Islet of Langerhans (tissue), 1 donor: ENCODE measurements at regions not wholly inside any gene's neighbourhood (a gene's known extent, or its start where the extent isn't known, plus 50 kb on each side); places are given as distances from the start of the nearest gene placed in this dataset.
"Not testable (repeated sequence)": the region's sequence is repeated elsewhere in the genome, so short reads cannot be mapped to it uniquely, and the experiment has no call there.

Source experiments
- FAIRE-seq: peaks from one replicate; lab custom pipeline; 2011; peaks lifted over from hg19 to GRCh38; lab: Jason Lieb, UNC

DNA sequence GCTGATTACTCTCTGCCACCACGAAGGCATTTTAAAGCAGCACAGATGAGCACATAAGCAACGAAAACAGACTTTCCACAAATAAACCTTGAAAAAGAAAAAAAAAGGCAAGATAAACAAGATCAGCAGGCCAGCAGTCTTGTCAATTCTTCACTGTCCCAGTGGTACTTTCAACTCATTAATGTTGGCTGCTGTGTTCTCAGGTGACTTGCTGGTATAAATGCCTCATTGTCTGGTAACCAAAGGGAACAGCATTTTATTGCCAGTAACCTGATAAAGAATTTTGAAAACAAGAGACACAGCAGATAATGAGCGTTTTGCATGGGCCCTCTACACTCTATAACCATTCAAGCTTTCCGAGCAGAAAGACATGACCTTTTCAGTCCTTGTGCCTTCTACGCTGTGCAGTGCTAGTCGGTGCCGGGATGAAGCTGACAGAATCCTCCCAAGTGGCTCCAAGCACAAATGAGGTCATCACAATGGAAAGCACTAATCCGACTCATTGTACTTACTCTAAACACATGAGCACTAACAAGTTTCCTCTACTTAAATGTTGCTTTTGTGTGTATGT, 242.9 kb upstream of the FRG1 start:
- FAIRE-seq, result not testable (repeated sequence)

DNA sequence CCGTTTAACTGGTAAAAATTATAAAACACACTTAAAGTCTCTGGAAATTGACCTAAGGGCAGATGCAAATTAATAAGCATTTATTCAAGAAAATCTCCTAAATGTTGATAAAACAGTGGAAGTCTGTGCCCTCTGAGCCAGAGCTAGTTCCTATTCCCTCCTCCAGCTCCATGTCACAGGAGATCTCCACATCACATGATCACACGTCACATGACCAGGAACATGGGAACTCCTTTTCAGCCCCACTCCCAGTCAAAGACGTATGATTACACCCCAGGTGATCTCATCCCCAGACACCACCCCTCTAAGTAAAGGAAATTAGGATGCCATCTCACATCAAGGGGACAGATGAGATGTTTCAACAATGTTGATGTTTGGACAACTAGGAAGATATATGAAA, 237.7 kb upstream of the FRG1 start:
- not testable (repeated sequence) for FAIRE-seq

- not testable (repeated sequence) for FAIRE-seq
Observed at GRCh38 chr4:189706821-189707220, 233.9 kb upstream of the FRG1 start.

DNA sequence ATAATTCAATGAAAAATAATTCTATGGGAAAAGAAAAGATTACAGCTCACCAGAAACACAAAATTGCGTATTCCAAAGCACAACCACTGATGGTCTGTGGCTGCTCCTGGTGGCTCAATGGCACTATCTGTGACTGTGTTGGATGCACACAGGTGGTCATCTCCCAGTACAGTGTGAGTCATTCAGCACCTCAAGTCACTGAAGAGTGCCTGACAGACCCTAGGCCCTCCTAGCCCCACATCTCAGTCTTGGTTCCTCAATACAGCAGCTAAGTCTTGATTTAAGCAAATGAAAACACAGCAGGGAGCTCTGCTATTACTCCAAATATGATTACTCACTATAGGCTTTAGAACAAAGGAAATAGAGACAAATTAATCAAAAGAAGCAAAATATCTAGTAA, 233.4 kb upstream of the FRG1 start:
- FAIRE-seq, result not testable (repeated sequence)

DNA sequence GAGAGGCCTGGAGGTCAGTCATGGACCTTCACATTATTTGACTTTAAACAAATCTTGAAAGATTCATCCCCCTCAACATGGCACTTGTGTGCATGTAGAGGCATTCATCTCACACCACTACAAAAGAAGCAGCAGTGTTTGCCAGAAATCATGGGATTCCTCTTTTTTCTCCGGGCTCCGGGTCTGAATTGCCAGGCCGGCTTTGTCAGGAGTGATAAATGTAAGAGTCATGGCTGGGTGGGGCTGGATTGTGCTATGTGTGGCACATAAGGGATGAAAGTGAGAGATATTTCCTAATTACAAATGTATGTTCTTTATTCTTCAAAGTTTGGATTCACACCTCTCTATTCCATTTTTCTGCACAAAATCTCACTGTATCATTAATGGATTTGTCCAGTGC, 228.7 kb upstream of the FRG1 start:
- not testable (repeated sequence) for FAIRE-seq

GRCh38 chr4:189721016-189721993, 219.4 kb upstream of the FRG1 start:
- FAIRE-seq, result not testable (repeated sequence)

DNA sequence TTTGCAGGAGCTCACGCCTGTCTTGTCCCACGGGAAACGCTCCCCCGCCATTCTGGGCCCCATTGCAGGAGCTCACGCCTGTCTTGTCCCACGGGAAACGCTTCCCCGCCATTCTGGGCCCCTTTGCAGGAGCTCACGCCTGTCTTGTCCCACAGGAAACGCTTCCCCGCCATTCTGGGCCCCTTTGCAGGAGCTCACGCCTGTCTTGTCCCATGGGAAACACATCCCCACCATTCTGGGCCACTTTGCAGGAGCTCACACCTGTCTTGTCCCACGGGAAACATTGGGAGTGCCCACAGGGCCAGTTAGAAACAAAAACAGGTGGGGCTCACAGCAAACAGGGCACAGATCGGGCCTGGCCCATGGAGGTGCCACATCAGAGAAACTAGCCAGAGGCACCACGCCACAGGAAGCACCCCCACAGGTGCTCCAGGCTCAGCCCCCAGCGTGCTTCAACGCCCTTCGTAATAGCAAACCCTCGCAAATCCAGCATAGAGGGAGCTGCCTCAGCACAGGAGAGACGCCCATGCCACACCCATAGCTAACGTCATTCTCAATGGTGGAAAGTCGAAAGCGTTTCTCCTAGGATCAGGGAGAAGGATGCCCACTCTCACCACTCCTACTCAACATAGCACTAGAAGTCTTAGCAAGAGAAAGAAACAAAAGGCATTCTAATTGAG, 218.2 kb upstream of the FRG1 start:
- not testable (repeated sequence) for FAIRE-seq

DNA sequence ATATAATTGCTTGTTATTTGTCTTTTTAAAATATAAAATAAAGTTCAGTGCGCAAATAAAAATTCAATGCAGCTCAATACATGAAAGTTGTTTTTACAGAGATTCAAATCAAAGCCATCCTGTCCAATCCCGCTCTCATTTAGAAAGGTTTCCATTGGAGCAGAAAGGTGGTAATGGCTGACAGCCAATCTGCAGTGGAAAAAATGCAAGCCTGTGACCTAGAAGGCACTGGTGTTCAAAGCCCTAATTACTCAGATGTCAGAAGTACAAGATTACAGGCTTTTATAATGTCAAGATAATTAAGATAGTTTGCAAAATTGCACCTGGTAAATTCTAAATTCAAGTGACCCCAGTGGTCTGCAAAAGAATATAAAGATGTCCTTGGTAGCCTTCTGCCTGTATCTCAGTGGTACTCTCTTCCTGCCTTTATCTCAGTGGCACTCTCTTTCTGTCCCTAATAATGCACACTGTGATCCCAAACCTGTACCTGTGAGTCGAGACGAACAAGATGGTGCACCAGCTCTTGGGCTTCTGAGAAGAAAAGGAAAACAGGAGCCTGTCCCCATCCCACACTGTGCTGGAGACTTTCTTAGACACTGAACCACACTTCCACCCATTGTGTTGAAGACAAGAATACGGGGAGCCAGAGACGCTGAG, 212.6 kb upstream of the FRG1 start:
- not testable (repeated sequence) for FAIRE-seq

- FAIRE-seq, result not testable (repeated sequence)
Observed at GRCh38 chr4:189731989-189732388, 208.7 kb upstream of the FRG1 start.

- not testable (repeated sequence) for FAIRE-seq
Observed at GRCh38 chr4:189733507-189733906, 207.2 kb upstream of the FRG1 start.

GRCh38 chr4:189734648-189735267, 205.9 kb upstream of the FRG1 start:
- not testable (repeated sequence) for FAIRE-seq

DNA sequence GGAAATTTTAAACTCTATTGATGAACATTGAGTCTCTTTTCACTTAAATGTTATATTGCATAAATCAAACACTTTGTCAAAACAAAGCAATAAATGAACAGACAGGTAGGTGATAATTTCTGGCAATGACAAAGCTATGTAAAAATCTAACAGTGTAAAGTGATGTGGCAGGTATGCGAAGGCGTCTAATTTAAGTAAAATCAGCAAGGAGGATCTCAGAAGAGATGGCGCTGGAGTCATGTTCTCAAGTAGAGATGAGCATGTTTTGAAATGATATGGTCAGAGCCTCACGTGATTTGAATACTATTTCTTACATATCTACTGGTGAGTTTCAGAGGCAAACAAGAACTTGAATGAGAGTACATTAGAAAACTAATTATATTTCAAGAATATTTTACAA, 204.0 kb upstream of the FRG1 start:
- not testable (repeated sequence) for FAIRE-seq

DNA sequence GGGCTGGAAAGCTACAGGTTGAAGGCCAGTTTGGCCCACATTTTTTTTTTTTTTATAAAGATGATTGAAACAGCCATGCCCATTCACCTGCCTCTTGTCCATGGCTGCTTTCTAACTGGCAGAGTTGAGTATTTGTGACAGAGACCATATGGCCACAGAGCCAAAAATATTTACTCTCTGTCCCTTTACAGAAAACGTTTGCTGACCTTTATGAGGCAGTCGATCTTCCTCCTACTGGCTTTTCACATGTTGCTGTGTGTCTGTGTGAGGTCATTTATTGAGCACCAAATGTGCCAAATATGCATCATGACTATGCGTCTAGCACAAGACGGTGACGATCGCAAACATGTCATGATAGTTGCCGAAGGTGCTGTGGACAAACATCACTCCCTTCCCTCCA, 200.6 kb upstream of the FRG1 start:
- FAIRE-seq, result not testable (repeated sequence)

DNA sequence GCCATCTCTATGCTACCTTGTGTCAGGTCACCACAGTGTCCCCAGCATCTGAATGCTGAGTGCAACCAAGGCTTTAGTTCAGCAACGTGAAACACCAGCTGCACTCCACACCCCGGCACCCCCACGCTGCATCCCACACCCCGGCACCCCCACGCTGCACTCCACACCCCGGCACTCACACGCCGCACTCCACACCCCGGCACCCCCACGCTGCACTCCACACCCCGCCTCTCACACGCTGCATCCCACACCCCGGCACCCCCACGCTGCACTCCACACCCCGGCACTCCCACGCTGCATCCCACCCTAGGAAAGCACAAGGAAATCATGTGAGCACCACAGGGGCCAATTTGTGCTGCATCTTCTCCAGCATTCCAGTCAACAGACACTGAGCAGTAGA, 199.8 kb upstream of the FRG1 start:
- no peak for FAIRE-seq

GRCh38 chr4:189753092-189753491, 187.6 kb upstream of the FRG1 start:
- FAIRE-seq, result not testable (repeated sequence)

DNA sequence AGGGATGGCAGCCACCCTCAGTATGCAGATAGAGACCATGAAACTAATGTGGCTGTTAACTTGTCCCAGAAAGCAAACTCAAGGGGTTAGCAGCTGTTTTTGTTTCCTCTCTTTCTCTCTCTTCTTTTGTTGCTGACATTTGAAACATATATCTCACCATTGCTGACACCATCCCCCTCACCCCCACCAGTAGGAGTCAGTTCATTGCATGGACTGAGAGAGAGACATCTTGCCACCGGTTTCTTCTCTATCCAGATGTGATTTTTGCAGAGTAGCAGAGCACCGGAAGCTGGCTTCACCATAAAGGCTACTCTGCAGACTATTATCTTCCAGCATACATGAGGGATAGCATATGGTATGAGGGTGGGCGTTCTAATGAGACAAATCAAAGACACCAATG, 177.1 kb upstream of the FRG1 start:
- no peak for FAIRE-seq

GRCh38 chr4:189765301-189765700, 175.4 kb upstream of the FRG1 start:
- FAIRE-seq, result no peak

- no peak for FAIRE-seq
Observed at GRCh38 chr4:189765736-189766135, 174.9 kb upstream of the FRG1 start.

- FAIRE-seq, result no peak
Observed at GRCh38 chr4:189767941-189768340, 172.7 kb upstream of the FRG1 start.

DNA sequence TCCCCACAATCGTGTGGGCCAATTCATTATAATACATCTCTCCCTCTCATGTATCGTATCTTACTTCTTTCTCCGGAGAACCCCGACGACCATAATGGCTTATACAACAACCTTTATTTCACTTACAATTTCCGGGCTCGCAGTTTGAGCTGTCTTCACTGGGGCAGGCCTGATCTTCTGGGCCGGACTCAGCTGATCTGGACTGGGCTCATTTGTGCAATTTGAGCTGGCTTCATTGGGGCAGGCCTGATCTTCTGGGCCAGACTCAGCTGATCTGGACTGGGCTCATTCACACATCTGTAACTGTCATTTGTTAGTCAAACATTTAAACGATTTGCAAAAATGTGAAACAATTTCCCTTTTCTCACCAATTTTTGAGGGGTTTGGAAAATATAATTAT, 171.5 kb upstream of the FRG1 start:
- FAIRE-seq, result no peak

DNA sequence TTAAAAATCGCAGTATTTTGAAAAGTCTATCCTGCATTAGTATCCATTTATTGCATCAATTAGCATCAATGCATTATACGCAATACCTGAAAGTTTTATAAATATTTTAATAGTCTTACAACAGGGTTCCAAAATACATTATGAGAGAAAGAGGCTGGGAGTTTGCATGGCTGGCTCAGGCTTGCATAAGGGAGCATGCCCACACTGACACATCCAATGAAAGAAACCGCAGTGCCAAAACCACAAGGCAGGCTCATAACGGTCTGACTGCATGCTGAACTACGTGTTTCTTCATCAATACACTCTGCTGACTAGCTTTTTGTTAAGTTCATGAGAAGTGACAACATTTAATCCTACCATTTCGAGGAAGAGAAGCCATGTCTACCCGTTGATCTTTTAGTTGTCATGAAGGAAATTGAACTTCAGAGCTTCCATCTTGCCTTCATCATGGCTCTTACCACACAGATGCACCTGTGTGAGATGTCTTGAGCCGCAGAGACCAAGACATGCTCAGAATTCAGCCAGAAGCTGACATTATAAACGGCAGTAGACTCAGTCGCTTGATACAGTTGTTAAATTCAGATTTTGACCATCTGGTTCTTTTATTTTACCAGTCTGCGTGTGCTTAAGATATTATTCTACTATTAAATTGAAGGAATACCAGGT, 168.8 kb upstream of the FRG1 start:
- FAIRE-seq, result no peak
